GM21423 (cell line): ENCODE measurements at regions not wholly inside any gene's neighbourhood (a gene's known extent, or its start where the extent isn't known, plus 50 kb on each side); places are given as distances from the start of the nearest gene placed in this dataset.
"Not testable (repeated sequence)": the region's sequence is repeated elsewhere in the genome, so short reads cannot be mapped to it uniquely, and the experiment has no call there.

Experiments used
- ATAC-seq: cut with Tn5 transposase; IDR thresholded peaks from one replicate; pipeline ENCODE4 v1.9.1; 2021; ENCODE audit warnings: mild to moderate bottlenecking, moderate library complexity; ENCODE audit not compliant: unreplicated experiment

- no peak for ATAC-seq
These were observed 236.2 kb upstream of the ADRA1B start for GRCh38 chr5:159680095-159680494.

GRCh38 chr5:159681661-159682060, 234.6 kb upstream of the ADRA1B start:
- no peak for ATAC-seq

GRCh38 chr5:159682623-159683022, 233.7 kb upstream of the ADRA1B start:
- ATAC-seq, result no peak

GRCh38 chr5:159687892-159688291, 228.4 kb upstream of the ADRA1B start:
- not testable (repeated sequence) for ATAC-seq

- ATAC-seq, result no peak
These were observed 220.5 kb upstream of the ADRA1B start for GRCh38 chr5:159695741-159696294.

GRCh38 chr5:159697530-159697929, 218.8 kb upstream of the ADRA1B start:
- ATAC-seq, result no peak

GRCh38 chr5:159698322-159698721, 218.0 kb upstream of the ADRA1B start:
- ATAC-seq, result no peak

GRCh38 chr5:159700016-159700415, 216.3 kb upstream of the ADRA1B start:
- no peak for ATAC-seq

- ATAC-seq, result no peak
These were observed 214.0 kb upstream of the ADRA1B start for GRCh38 chr5:159702301-159702700.

GRCh38 chr5:159702826-159703225, 213.5 kb upstream of the ADRA1B start:
- no peak for ATAC-seq

GRCh38 chr5:159704160-159704559, 212.1 kb upstream of the ADRA1B start:
- ATAC-seq, result no peak

- ATAC-seq, result no peak
These were observed 210.3 kb upstream of the ADRA1B start for GRCh38 chr5:159705948-159706347.

- no peak for ATAC-seq
These were observed 208.2 kb upstream of the ADRA1B start for GRCh38 chr5:159708090-159708489.

GRCh38 chr5:159712672-159713071, 203.6 kb upstream of the ADRA1B start:
- no peak for ATAC-seq

GRCh38 chr5:159713254-159713653, 203.0 kb upstream of the ADRA1B start:
- no peak for ATAC-seq

- no peak for ATAC-seq
These were observed 202.5 kb upstream of the ADRA1B start for GRCh38 chr5:159713773-159714172.

- ATAC-seq, result no peak
These were observed 190.8 kb upstream of the ADRA1B start for GRCh38 chr5:159725475-159725874.

GRCh38 chr5:159727167-159727566, 189.1 kb upstream of the ADRA1B start:
- no peak for ATAC-seq

- ATAC-seq, result no peak
These were observed 186.0 kb upstream of the ADRA1B start for GRCh38 chr5:159730285-159730684.

- no peak for ATAC-seq
These were observed 184.1 kb upstream of the ADRA1B start for GRCh38 chr5:159732220-159732619.

GRCh38 chr5:159734366-159734765, 181.9 kb upstream of the ADRA1B start:
- ATAC-seq, result no peak

- no peak for ATAC-seq
These were observed 181.2 kb upstream of the ADRA1B start for GRCh38 chr5:159735036-159735435.
